MM.1S (cell line): ENCODE measurements at regions not wholly inside any gene's neighbourhood (a gene's known extent, or its start where the extent isn't known, plus 50 kb on each side); places are given as distances from the start of the nearest gene placed in this dataset.

Experiments
- DNase-seq: peaks from one replicate; pipeline ENCODE4 v3.0.0-alpha.2; 2015
- H2AFZ ChIP-seq: fragments of 300-600 bp; sonication (generic); 2 replicates; pipeline ENCODE4 v1.6.0; 2016; ENCODE audit warnings: antibody characterized with exemption, low read length
- H3F3A ChIP-seq: fragments of 300-600 bp; sonication (generic); 2 replicates; pipeline ENCODE4 v1.6.1; 2016; ENCODE audit warnings: mild to moderate bottlenecking, antibody characterized with exemption, low read length, moderate library complexity, mixed read lengths; ENCODE audit not compliant: insufficient read depth
- H3K27ac ChIP-seq: fragments of 300-600 bp; sonication (generic); 2 replicates; pipeline ENCODE4 v1.5.1; 2016; ENCODE audit warnings: mild to moderate bottlenecking, low read length
- H3K27me3 ChIP-seq: fragments of 300-600 bp; sonication (generic); replicated peaks from 2 replicates; pipeline ENCODE4 v1.6.0; 2016; ENCODE audit warnings: low read length; ENCODE audit not compliant: insufficient read depth
- H3K36me3 ChIP-seq: fragments of 300-600 bp; sonication (generic); replicated peaks from 2 replicates; pipeline ENCODE4 v1.6.1; 2016; ENCODE audit warnings: mild to moderate bottlenecking, low read length, mixed read lengths; ENCODE audit not compliant: insufficient read depth
- H3K4me1 ChIP-seq: fragments of 300-600 bp; sonication (generic); 2 replicates; pipeline ENCODE4 v1.6.1; 2016; ENCODE audit warnings: low read length, mixed read lengths
- H3K4me2 ChIP-seq: fragments of 300-600 bp; sonication (generic); 2 replicates; pipeline ENCODE4 v1.6.0; 2016; ENCODE audit warnings: low read depth, low read length
- H3K4me3 ChIP-seq: fragments of 300-600 bp; sonication (generic); 2 replicates; pipeline ENCODE4 v1.5.1; 2016; ENCODE audit warnings: low read length, mixed read lengths
- H3K79me2 ChIP-seq: fragments of 300-600 bp; sonication (generic); 2 replicates; pipeline ENCODE4 v1.6.1; 2016; ENCODE audit warnings: mixed run types, low read length, mixed read lengths
- H3K9ac ChIP-seq: fragments of 300-600 bp; sonication (generic); 2 replicates; pipeline ENCODE4 v1.6.1; 2016; ENCODE audit warnings: low read length, mixed read lengths
- H3K9me2 ChIP-seq: fragments of 300-600 bp; sonication (generic); replicated peaks from 2 replicates; pipeline ENCODE4 v1.6.1; 2016; ENCODE audit warnings: mild to moderate bottlenecking, low read length, mixed read lengths; ENCODE audit not compliant: insufficient read depth
- H3K9me3 ChIP-seq: fragments of 300-600 bp; sonication (generic); replicated peaks from 2 replicates; pipeline ENCODE4 v1.6.1; 2016; ENCODE audit warnings: mild to moderate bottlenecking, low read length, mixed read lengths; ENCODE audit not compliant: insufficient read depth
- H4K20me1 ChIP-seq: fragments of 300-600 bp; sonication (generic); 2 replicates; pipeline ENCODE4 v1.6.1; 2016; ENCODE audit warnings: mild to moderate bottlenecking, low read length, moderate library complexity, mixed read lengths; ENCODE audit not compliant: insufficient read depth
- EZH2 ChIP-seq: fragments of 300-600 bp; sonication (generic); optimal IDR thresholded peaks from 2 replicates; pipeline ENCODE3; 2017; ENCODE audit warnings: low read depth, mild to moderate bottlenecking, antibody characterized with exemption, low read length, mixed read lengths
- EZH2phosphoT487 ChIP-seq: fragments of 300-600 bp; sonication (generic); IDR thresholded peaks from 2 replicates; pipeline ENCODE4 v1.6.1; 2018; ENCODE audit warnings: antibody characterized with exemption, low read length
- TF ChIP-seq, protein P1 (sequence below): fragments of 300-600 bp; sonication (generic); IDR thresholded peaks from 2 replicates; pipeline ENCODE4 v1.5.1; 2016; ENCODE audit warnings: antibody characterized with exemption, low read length, mixed read lengths

DNA sequence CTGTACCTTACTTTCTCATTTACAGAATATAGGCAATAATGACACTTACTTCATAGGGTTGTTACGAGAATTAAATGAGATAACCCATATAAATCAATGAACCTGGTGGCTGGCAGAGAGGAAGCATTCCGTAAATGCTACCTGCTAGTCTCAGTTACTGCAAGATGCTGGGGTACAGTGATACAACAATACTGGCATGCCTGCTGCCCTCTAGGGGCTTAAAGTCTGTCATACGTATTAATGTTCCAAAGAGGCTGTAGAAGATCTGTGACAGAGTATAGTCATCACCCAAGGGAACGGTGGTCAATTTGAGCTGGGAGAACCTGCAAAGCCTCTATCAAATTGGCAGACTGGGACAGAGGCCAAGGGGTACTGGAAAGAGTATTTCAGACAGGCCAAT lies 421.5 kb downstream of the GPAM start:
- H3K4me1 ChIP-seq: no peaks in the 10 kb centered on the region
- H3K27me3 ChIP-seq: no peaks in the 10 kb centered on the region
- H4K20me1 ChIP-seq: no peaks in the 10 kb centered on the region
- H3K27ac ChIP-seq: no peak overlapping the region
- TF ChIP-seq EZH2phosphoT487: no peak
- no peak for TF ChIP-seq EZH2
- H3K9me3 ChIP-seq: no peaks in the 10 kb centered on the region; the same call in 1 of the 2 replicates
- H3K9me2 ChIP-seq: no peaks in the 10 kb centered on the region
- no peak for DNase-seq
- no peak overlapping the region for H2AFZ ChIP-seq
- H3K4me2 ChIP-seq: no peak overlapping the region
- no peak overlapping the region for H3K9ac ChIP-seq
- H3K4me3 ChIP-seq: no peak overlapping the region
- no peaks in the 10 kb centered on the region for H3K36me3 ChIP-seq
- no peaks in the 10 kb centered on the region for H3K79me2 ChIP-seq
- no peaks in the 10 kb centered on the region for H3F3A ChIP-seq

DNA sequence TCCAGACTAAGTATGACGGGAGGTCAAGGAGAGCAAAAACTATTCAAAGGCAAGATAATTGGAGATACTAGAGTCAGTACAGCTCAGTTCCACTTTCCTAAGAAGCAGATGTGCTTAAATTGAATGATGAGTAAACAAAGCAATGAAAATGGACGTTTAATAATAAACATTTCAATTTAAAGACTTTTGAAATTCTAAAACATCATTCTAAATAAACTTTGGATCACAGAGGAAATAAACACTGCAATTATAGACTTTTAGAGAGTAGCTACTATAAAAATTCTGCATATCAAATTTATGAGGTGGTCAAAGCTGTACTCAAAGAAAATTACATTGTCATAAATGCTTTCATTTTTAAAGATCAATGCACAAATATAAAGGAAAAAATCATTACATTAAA lies 418.3 kb downstream of the GPAM start:
- H3F3A ChIP-seq: no peaks in the 10 kb centered on the region
- no peaks in the 10 kb centered on the region for H3K79me2 ChIP-seq
- H3K9ac ChIP-seq: no peak overlapping the region
- H3K9me3 ChIP-seq: no peaks in the 10 kb centered on the region; the same call in 1 of the 2 replicates
- TF ChIP-seq EZH2: no peak
- TF ChIP-seq, protein P1, sequence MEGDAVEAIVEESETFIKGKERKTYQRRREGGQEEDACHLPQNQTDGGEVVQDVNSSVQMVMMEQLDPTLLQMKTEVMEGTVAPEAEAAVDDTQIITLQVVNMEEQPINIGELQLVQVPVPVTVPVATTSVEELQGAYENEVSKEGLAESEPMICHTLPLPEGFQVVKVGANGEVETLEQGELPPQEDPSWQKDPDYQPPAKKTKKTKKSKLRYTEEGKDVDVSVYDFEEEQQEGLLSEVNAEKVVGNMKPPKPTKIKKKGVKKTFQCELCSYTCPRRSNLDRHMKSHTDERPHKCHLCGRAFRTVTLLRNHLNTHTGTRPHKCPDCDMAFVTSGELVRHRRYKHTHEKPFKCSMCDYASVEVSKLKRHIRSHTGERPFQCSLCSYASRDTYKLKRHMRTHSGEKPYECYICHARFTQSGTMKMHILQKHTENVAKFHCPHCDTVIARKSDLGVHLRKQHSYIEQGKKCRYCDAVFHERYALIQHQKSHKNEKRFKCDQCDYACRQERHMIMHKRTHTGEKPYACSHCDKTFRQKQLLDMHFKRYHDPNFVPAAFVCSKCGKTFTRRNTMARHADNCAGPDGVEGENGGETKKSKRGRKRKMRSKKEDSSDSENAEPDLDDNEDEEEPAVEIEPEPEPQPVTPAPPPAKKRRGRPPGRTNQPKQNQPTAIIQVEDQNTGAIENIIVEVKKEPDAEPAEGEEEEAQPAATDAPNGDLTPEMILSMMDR: no peak
- no peak for TF ChIP-seq EZH2phosphoT487
- no peak overlapping the region for H3K27ac ChIP-seq
- H3K27me3 ChIP-seq: no peaks in the 10 kb centered on the region
- H3K9me2 ChIP-seq: no peaks in the 10 kb centered on the region
- no peak overlapping the region for H3K4me3 ChIP-seq
- H4K20me1 ChIP-seq: no peaks in the 10 kb centered on the region
- DNase-seq: no peak
- H2AFZ ChIP-seq: no peak overlapping the region
- no peak overlapping the region for H3K4me2 ChIP-seq
- H3K4me1 ChIP-seq: no peaks in the 10 kb centered on the region
- no peaks in the 10 kb centered on the region for H3K36me3 ChIP-seq

GRCh38 chr10:111766464-111766863 lies 417.1 kb downstream of the GPAM start:
- Histone ChIP-seq H3K4me2 (no peak overlapping the region), H3F3A (no peaks in the 10 kb centered on the region), H3K9me3 (no peaks in the 10 kb centered on the region; the same call in 1 of the 2 replicates), H4K20me1 (no peaks in the 10 kb centered on the region), H3K4me1 (no peaks in the 10 kb centered on the region), H2AFZ (no peak overlapping the region), H3K27ac (no peak overlapping the region), H3K27me3 (no peaks in the 10 kb centered on the region), H3K36me3 (no peaks in the 10 kb centered on the region), H3K4me3 (no peak overlapping the region), H3K79me2 (no peaks in the 10 kb centered on the region), H3K9ac (no peak overlapping the region), H3K9me2 (no peaks in the 10 kb centered on the region)
- TF ChIP-seq, protein P1: no peak
- no peak for TF ChIP-seq EZH2phosphoT487
- TF ChIP-seq EZH2: no peak
- DNase-seq: no peak

DNA sequence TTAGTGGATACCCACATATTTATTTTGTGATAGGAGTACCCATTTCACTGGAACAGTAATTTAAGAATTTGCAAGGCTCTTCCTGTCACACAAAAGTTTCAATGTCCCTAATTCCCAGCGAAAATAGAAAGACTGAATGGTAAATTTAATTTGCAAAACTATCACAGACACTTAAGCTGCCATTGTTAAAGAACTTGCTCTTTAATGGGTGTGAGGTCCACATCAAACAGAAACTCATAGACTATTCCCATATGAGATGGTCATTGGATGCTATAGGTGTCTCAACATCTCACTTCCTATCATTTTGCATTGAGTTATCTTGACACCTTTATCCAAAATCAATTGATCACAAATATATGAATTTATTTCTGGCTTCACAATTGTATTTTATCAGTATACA lies 415.9 kb downstream of the GPAM start:
- no peak overlapping the region for H3K4me2 ChIP-seq
- no peaks in the 10 kb centered on the region for H4K20me1 ChIP-seq
- no peaks in the 10 kb centered on the region for H3K9me2 ChIP-seq
- no peak overlapping the region for H2AFZ ChIP-seq
- H3K9ac ChIP-seq: no peak overlapping the region
- H3K27me3 ChIP-seq: no peaks in the 10 kb centered on the region
- no peaks in the 10 kb centered on the region for H3F3A ChIP-seq
- H3K79me2 ChIP-seq: no peaks in the 10 kb centered on the region
- no peak overlapping the region for H3K4me3 ChIP-seq
- H3K36me3 ChIP-seq: no peaks in the 10 kb centered on the region
- H3K27ac ChIP-seq: no peak overlapping the region
- DNase-seq: no peak
- H3K4me1 ChIP-seq: no peaks in the 10 kb centered on the region
- H3K9me3 ChIP-seq: no peaks in the 10 kb centered on the region; the same call in 1 of the 2 replicates
- TF ChIP-seq, protein P1: no peak
- TF ChIP-seq EZH2 (no peak), EZH2phosphoT487 (no peak)
